Hematopoietic multipotent progenitor cell (in vitro differentiated cells): ENCODE measurements at regions not wholly inside any gene's neighbourhood (a gene's known extent, or its start where the extent isn't known, plus 50 kb on each side); places are given as distances from the start of the nearest gene placed in this dataset.
A peak's percentile ranks its signal among the peaks of the same experiment; 100 is the strongest.

Experiments used
- DNase-seq, 3 donors: peaks; one replicate each; pipeline ENCODE4 v3.0.0-alpha.2; 2011 to 2015; ENCODE audit warnings: low read depth in 2 of 3, low spot score in 2 of 3

DNA sequence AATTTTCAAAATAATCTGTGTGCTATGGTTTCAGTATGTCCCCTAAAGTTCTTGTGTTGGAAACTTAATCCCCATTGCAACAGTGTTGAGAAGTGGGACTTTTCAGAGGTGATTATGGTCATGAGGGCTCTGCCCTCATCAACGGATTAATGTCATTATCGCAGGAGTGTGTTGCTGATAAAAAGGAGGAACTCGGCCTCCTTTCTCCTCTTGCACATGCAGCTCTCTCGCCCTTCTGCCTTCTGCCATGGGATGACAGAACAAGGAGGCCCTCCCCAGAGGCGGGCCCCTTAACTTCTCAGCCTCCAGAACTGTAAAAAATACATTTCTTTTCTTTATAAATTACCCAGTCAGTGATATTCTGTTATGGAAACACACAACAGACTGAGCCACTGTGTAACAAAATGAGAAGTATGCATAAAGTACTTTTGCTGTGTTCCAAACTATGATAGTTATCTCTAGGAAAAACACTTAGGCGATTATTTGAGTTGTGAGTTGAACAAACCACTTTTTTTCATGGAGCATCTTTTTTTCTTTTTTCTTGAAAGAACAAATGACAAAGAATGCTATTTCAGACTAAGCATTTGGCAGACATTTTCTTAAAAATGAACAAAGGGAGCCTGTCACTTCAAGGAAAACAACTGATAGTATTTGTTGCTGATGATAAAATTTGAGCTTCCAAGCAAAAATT lies 134.8 kb upstream of the FUT8 start:
- peak in 1 of 3 donors; percentile 56 for DNase-seq

DNA sequence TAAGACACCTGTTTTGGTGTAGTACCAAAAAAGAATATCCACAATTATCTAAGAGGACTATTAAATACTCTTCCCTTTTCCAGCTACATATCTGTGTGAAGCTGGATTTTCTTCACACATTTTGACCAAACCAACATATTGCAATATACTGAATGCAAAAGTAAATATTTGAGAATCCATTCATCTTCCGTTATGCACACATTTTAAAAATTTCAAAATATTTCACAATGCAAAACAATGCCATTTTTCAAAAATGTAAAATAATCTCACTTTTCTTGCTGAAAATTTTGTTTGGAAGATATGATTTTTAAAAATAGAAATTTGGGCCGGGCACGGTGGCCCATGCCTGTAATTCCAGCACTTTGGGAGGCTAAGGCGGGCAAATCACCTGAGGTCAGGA lies 133.9 kb upstream of the FUT8 start:
- DNase-seq, result no peak

DNA sequence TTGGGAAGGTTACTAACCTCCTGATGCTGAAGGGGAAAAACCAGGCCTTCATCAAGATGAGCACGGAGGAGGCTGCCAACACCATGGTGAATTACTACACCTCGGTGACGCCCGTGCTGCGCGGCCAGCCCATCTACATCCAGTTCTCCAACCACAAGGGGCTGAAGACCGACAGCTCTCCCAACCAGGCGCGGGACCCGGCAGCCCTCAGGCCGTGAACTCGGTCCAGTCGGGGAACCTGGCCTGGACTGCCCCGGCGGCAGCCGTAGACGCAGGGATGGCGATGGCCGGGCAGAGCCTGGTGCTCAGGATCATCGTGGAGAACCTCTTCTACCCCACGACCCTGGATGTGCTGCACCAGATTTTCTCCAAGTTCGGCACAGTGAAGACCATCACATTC lies 133.0 kb upstream of the FUT8 start:
- DNase-seq, result no peak

DNA sequence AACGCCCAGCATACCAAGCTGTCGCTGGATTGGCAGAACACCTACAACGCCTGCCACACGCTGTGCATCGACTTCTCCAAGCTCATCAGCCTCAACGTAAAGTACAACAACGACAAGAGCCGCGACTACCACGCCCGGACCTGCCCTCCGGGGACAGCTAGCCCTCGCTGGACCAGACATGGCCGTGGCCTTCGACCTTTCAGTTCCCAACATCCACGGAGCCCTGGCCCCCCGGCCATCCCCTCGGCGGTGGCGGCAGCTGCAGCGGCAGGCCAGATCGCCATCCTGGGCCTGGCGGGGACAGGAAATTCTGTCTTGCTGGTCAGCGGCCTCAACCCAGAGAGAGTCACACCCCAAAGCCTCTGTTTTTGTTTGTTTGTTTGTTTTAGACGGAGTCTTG lies 132.6 kb upstream of the FUT8 start:
- no peak for DNase-seq

DNA sequence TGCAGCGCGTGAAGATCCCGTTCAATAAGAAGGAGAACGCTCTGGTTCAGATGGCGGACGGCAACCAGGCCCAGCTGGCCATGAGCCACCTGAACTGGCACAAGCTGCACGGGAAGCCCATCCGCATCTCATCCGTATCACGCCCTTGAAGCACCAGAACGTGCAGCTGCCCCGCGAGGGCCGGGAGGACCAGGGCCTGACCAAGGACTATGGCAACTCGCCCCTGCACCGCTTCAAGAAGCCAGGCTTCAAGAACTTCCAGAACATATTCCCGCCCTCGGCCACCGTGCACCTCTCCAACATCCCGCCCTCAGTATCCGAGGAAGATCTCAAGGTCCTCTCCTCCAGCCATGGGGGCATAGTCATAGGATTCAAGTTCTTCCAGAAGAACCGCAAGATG lies 131.9 kb upstream of the FUT8 start:
- DNase-seq, result no peak

DNA sequence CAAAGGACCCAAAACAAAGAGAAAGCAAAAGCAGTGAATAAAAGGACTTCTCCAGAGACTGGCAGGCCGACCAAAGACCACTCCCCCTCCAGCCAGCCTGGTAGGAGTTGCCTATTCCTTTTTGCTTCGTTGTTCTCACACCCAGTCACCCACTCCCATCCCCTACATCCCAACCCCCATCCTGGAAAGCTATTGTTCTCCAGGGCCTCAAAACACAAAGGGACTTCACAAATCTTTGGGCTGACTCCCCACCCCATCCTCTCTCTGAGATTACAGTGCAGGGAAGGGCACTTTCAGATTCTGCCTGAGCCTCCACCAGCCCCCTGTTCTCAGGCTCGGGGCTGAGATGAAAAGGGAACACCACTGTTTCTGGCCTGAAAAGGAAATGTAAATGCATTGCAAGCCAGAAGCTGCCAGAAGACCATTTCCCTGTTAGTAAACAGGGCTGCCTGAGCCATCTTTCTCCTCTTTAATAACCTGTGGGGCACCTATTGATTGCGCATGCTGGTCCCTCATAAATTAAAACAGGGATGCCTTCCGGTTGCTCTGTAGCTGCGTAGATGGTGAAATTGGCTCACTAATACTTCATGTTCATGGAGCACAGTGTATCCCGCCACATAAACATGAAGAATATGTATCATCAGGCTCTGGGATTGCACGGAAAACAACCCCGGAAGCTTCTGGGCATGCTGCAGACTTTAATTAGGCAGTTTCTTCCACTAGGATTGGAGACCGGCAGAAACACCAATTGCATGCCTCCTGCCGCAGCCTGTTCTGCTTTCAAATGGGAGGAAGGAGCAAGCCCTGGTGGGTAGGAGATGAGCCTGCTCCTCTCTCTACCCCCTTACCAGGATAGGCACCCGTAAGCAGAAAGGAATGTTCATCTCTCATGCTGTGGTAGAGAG lies 130.3 kb upstream of the FUT8 start:
- peak in 1 of 3 donors; percentile 54 for DNase-seq

DNA sequence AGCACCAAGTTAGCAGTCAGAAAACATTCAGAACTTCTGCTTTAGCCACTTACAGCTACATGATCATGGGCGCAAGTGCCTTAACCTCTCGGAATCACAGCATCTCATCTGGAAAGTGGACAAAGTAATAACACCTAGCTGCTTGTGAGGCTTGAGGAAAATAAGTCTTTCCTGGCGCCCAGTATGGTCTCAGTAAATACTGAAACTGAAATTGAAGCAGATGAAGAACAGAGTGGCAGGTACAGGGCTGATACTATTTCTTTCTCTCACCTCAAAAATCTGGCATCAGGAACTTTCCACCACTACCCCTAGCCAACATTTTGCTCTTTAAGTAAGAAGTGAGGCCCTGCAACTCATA lies 129.7 kb upstream of the FUT8 start:
- DNase-seq, result no peak

DNA sequence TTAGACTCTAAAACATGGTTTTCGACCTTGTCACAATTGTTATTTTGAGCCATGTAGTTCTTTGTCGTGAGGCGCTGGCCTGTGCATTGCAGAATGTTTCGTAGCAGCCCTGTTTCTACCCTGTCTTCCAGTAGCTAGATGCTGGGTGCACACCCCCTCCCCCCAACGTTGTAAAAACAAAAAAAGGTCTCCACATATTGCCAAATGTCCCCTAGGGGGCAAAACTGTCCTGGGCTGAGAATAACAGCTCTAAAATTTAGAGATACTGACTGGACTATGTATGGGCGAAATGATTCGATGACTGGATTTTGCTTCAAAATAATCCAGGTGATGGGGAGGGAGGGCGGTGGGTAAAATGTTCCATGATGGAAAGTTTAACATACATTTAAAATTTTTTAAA lies 126.1 kb upstream of the FUT8 start:
- DNase-seq, result peak in 2 of 3 donors; percentile 51 to 71

DNA sequence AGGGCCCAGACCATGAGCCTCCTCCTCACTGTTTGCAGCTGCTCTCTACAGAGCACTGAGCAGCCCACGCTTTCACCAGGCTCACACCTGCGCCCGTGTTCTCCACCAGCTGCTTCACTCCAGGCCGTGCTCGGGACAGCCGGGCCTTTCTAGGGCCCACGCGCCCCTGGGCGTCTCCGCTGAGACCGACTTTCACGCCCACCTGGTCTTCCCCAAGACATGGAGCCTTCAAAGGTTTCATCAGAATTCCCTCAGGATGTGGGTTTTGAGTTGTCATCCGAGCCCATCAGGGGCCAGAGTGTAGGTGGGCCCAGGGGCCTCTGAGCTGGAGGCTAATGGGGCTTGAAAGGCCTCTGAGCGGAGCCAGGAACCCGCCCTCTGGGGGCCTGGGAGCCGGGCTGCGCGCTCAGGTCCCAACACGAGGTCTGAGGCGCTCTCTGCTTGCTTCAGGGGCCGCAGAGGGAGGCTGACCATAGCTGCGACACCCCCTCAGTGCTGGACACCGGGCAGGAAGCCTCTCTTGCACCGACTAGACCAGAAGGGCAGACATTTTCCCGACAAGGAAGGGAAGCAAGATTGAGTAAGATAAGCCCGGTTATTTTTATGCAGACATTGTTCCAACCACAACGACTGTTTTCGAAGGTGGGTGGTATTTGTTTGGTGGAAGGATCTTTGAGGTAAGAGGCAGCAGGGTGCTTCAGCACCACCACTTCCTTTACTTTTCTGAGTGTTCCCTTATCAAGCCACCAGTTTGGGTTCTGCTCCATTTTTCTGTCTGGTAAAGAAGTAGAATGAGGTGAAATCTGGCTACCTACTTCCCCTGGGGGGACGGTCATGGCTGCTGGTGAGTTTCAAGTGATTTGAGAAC lies 125.0 kb upstream of the FUT8 start:
- DNase-seq, result peak in 2 of 3 donors; percentile 34 to 71

DNA sequence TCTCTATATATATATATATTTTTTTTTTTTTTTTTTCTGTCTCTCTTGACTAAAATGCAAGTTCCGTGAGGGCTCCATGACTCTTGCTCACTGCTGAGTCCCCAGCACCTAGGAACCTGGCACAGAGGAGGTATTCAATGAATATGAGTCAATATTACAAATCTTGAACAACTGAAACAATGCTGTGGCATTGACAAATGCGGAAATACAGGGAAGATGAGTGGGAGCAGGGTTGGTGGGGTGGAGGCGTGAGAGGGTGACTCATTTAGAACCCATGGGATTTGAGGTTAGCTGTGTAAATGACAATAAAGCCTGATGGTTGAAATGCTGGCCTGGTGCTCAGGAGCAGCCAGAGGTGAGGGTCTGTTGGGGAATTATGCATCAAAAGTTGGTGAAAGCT lies 121.7 kb upstream of the FUT8 start:
- no peak for DNase-seq

DNA sequence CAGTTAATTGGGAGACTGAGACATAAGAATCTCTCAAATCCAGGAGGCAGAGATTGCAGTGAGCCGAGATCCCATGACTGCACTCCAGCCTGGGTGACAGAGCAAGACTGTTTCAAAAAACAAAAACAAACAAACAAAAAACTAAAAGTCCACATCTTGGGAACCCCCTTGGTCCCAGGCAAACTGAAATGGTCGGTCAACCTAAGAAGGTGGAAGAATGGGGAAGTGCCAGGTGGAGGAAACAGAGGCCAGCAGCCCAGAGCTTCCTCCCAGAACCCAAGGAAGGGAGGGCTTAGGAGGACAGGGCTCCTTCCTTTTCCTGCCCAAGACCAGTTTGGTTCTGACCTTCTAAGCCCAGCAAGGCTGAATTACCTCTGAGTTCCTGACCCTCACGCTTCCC lies 121.0 kb upstream of the FUT8 start:
- peak in 1 of 3 donors; percentile 18 for DNase-seq

DNA sequence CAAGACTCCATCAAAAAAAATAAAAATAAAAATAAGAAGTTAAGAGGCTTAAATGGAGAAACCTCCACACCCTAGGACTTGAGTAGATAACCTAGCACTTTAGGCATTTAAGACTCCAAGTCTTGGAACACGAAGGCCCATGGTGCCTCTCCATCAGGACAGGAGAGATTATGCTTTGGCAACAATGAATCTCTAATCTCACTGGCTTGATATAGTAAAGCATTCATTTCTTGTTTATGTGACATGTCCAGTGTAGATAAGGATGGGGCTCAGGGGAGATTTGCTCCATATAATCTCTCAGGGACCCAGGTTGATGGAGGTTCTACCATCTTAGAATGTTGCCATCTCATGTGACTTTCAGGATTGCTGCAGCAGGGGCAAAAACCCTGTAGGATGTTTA lies 117.7 kb upstream of the FUT8 start:
- DNase-seq, result no peak

DNA sequence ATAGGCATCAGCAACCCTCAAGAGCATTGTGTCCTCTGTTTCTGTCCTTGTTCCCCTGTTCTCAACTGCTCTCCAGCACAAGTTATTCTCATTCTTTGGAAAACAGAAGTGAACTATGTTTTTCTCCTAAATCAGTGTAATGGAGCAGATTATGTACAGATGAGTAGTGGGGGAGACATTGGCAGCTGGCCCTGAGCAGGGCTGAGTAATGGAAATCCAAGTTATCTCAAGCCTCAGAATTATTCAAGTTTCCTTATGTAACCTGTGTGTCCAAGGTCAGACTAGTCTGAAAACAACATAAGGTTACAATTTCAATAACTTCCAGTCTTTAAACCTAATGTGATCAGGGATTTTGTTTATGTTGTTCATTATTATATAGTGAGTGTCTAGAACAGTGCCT lies 116.1 kb upstream of the FUT8 start:
- no peak for DNase-seq

DNA sequence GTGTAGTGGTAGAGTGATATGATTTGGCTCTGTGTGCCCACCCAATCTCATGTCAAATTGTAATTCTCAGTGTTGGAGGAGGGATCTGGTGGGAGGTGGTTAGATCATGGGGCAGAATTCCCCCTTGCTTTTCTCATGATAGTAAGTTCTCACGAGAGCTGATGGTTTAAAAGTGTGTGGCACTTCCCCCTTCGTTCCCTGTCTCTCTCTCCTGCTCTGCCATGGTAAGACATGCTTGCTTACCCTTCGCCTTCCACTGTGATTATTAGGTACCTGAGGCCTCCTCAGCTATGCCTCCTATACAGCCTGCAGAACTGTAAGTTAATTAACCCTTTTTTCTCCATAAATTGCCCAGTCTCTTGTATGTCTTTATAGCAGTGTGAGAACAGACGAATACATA lies 115.7 kb upstream of the FUT8 start:
- DNase-seq, result no peak

DNA sequence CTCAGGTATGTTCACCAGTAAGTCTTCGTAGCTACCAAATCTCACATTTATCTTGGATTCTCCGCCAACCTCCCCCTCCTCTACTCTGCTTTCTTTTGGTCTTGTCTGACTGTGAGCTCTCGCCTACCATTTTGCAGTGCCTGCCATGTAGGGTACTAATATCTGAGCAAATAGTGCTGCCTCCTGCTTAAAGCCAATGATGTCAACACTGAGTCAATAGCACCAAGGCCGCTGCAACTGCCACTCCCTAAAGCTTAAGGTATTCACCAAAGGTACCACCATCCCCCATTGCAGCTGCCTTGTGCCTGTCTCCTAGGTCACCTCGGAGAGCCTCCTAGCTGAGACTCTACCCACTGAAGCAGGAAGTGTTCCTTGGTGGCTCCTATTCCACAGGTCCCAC lies 114.8 kb upstream of the FUT8 start:
- DNase-seq, result no peak

DNA sequence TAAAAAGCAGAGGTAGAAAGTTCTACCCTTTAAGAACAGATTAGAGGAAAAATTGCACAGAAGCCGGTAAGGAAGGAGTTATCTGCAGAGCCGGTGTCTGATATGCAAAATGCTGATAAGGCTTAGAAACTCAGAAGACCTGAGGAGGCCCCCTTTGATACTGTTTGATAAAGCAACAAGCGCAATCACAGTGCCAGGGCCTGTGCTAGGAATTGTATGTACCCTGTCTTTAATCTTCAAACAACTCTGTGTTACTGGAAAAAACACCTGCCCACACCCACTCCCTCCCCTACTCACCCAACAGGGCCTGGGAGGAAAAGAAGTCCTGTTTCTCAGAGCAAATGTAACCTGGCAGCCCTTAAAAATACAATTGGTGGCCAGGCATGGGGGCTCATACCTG lies 112.7 kb upstream of the FUT8 start:
- no peak for DNase-seq

DNA sequence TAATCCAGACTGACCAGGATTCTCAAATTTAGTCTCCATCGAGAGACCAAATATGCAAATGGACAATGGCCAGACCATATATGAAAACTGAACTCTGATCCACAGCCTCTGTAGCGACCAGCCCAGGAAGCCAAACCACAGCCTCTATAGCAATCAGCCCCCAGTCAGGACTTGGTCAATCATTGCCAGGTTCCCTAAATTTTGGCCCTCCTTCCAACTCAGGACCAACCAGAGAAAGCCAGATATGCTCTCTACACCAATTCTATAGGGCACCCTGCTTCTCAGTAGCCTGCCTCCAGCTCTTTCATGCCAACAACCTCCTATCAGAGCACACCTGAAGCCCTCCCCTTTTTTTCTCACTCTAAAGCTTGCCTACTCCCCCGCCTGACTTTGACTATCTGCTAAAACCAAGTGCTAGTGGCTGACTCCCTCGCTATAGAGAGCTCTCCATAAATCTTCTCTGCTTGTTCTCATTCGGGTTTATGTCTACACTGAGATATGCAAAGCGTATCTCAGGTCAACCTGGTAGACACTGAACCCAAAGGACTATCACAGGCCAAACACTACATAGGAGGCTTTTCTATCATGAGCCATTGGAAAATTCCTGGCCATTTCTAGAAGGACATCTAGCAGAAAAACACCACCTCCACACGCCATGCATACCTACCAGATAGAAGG lies 110.5 kb upstream of the FUT8 start:
- DNase-seq, result no peak

DNA sequence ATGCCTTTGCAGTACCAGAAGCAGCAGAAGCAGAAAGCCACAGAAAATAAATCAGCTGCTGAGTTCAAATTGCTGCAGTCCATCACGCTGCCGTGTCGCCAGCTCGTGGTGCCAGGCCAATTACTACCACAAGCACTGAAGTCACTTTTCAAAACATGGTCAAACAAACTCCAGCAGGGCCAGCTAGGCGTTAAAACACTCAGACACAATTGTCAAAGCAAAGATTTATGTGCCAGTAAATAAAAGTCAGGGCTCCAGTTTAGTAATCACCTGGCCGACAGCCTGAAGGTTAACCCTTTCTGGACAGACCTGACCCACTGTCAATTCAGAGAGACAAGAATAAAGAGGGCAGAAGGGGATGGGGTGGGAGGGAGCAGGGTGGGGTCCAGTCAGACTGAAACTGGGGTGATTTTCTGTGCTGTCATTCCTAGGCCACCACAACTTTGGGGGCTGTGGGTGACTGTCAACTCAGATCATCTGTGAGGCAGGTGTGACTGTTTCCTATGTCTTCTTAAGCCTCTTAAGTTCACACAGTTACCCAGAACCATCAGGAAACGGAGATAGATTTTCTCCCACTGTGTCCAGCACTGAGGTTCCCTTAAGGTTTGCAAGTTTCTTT lies 109.8 kb upstream of the FUT8 start:
- no peak for DNase-seq

DNA sequence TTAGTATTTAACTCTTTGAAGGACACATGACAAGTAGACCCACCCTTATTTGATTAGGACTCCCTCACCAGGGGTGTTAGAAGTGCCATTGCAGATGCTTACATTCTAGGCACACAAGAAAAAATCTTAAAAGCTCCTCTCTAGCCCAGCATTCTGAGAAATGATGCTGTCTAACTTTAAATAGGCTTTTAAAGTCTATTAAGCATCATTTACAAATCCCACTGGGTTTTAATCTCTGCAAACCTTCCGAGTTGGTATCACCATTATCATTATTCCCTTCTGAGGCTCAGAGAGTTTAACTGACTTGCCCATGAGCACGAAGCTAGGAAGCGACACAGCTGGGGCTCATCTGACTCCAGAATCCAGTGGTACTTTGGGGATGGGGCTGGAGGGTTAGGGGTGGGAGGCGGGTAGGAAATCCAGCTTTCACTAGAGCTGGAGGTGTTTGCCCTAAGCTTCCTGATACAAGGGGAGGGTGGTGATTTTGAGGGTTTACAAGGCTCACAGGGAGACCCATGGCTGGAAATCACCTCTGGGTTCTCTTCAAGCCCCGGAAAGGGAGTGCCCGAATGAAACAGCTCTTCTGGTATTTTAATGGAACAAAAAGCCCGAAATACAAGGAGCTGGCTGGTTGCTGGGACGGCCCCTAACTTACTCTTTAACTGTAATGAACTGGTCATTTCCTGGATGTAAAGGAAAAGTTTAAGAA lies 109.2 kb upstream of the FUT8 start:
- no peak for DNase-seq

DNA sequence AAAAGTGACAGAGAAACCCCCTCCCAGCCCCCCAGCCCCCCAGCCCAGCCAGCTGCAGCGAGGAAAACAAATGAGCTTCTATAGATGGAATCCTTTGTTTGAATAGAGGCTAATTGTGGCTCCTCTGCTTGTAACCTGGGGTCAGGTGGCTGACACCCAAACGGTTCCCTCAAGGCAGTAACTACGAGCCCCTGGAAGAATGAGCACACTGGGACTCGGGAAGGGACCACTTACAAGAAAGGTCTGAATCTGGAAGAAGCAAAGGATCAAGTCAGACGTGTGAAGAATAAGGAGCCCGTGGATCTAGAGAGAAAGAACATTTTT lies 108.7 kb upstream of the FUT8 start:
- no peak for DNase-seq
